ES-I3 (cell line): ENCODE measurements at regions not wholly inside any gene's neighbourhood (a gene's known extent, or its start where the extent isn't known, plus 50 kb on each side); places are given as distances from the start of the nearest gene placed in this dataset.

Experiments used
- H3K36me3 ChIP-seq: 2 replicates; pipeline ENCODE4 v1.6.1; 2013; ENCODE audit warnings: mild to moderate bottlenecking, low read length, control low read depth, moderate library complexity; ENCODE audit not compliant: insufficient read depth
- H3K4me1 ChIP-seq: 2 replicates; pipeline ENCODE4 v1.6.1; 2013; ENCODE audit warnings: mild to moderate bottlenecking, control low read depth, low read length; ENCODE audit not compliant: insufficient read depth
- H3K9ac ChIP-seq: 2 replicates; pipeline ENCODE4 v1.6.1; 2013; ENCODE audit warnings: low read depth, mild to moderate bottlenecking, low read length, moderate library complexity
- H3K9me3 ChIP-seq: 2 replicates; pipeline ENCODE4 v1.6.1; 2013; ENCODE audit warnings: mild to moderate bottlenecking, low read length, moderate library complexity; ENCODE audit not compliant: control insufficient read depth, insufficient read depth

- Histone ChIP-seq H3K4me1 (no peaks in the 10 kb centered on the region), H3K9me3 (no peaks in the 10 kb centered on the region), H3K36me3 (no peaks in the 10 kb centered on the region), H3K9ac (no peak overlapping the region)
Measured at GRCh38 chr13:72427757-72428528, 299.5 kb downstream of the MZT1 start.

- Histone ChIP-seq H3K9me3 (no peaks in the 10 kb centered on the region), H3K9ac (no peak overlapping the region), H3K4me1 (no peaks in the 10 kb centered on the region), H3K36me3 (no peaks in the 10 kb centered on the region)
Measured at GRCh38 chr13:72424059-72424458, 303.4 kb downstream of the MZT1 start.

GRCh38 chr13:72415817-72416216 lies 311.6 kb downstream of the MZT1 start:
- Histone ChIP-seq H3K36me3 (no peaks in the 10 kb centered on the region), H3K9me3 (no peaks in the 10 kb centered on the region), H3K9ac (no peak overlapping the region), H3K4me1 (0 out of 2 replicates have a peak, but pooled peaks cover 5% of the 10 kb centered on the region)

GRCh38 chr13:72412481-72412880 lies 314.9 kb downstream of the MZT1 start:
- H3K9me3 ChIP-seq: no peaks in the 10 kb centered on the region
- no peaks in the 10 kb centered on the region for H3K36me3 ChIP-seq
- 0 out of 2 replicates have a peak, but pooled peaks cover 6% of the 10 kb centered on the region for H3K4me1 ChIP-seq
- H3K9ac ChIP-seq: no peak overlapping the region

- Histone ChIP-seq H3K9ac (no peak overlapping the region), H3K36me3 (no peaks in the 10 kb centered on the region), H3K4me1 (no peaks in the 10 kb centered on the region), H3K9me3 (no peaks in the 10 kb centered on the region)
Measured at GRCh38 chr13:72405441-72405840, 322.0 kb downstream of the MZT1 start.

- Histone ChIP-seq H3K9me3 (no peaks in the 10 kb centered on the region), H3K9ac (no peak overlapping the region), H3K36me3 (no peaks in the 10 kb centered on the region), H3K4me1 (no peaks in the 10 kb centered on the region)
Measured at GRCh38 chr13:72403396-72404010, 323.9 kb downstream of the MZT1 start.

- no peaks in the 10 kb centered on the region for H3K36me3 ChIP-seq
- no peak overlapping the region for H3K9ac ChIP-seq
- no peaks in the 10 kb centered on the region for H3K9me3 ChIP-seq
- H3K4me1 ChIP-seq: no peaks in the 10 kb centered on the region
Measured at GRCh38 chr13:72400856-72401255, 326.6 kb downstream of the MZT1 start.

GRCh38 chr13:72399351-72399750 lies 328.1 kb downstream of the MZT1 start:
- H3K4me1 ChIP-seq: no peaks in the 10 kb centered on the region
- H3K9ac ChIP-seq: no peak overlapping the region
- no peaks in the 10 kb centered on the region for H3K36me3 ChIP-seq
- H3K9me3 ChIP-seq: no peaks in the 10 kb centered on the region

GRCh38 chr13:72397265-72397664 lies 330.2 kb downstream of the MZT1 start:
- Histone ChIP-seq H3K36me3 (no peaks in the 10 kb centered on the region), H3K9me3 (no peaks in the 10 kb centered on the region), H3K9ac (no peak overlapping the region), H3K4me1 (no peaks in the 10 kb centered on the region)

GRCh38 chr13:72390909-72391308 lies 336.5 kb downstream of the MZT1 start:
- Histone ChIP-seq H3K9ac (no peak overlapping the region), H3K4me1 (no peaks in the 10 kb centered on the region), H3K36me3 (no peaks in the 10 kb centered on the region), H3K9me3 (no peaks in the 10 kb centered on the region)

GRCh38 chr13:72386138-72386684 lies 341.2 kb downstream of the MZT1 start:
- no peaks in the 10 kb centered on the region; the same call in 1 of the 2 replicates for H3K4me1 ChIP-seq
- H3K9ac ChIP-seq: no peak overlapping the region
- H3K9me3 ChIP-seq: no peaks in the 10 kb centered on the region
- H3K36me3 ChIP-seq: no peaks in the 10 kb centered on the region

GRCh38 chr13:72384879-72385278 lies 342.6 kb downstream of the MZT1 start:
- Histone ChIP-seq H3K4me1 (no peaks in the 10 kb centered on the region; the same call in 1 of the 2 replicates), H3K9me3 (no peaks in the 10 kb centered on the region), H3K36me3 (no peaks in the 10 kb centered on the region), H3K9ac (no peak overlapping the region)

- H3K4me1 ChIP-seq: no peaks in the 10 kb centered on the region; the same call in 1 of the 2 replicates
- H3K36me3 ChIP-seq: no peaks in the 10 kb centered on the region
- H3K9me3 ChIP-seq: no peaks in the 10 kb centered on the region
- H3K9ac ChIP-seq: no peak overlapping the region
Measured at GRCh38 chr13:72384186-72384823, 343.1 kb downstream of the MZT1 start.

- H3K4me1 ChIP-seq: no peaks in the 10 kb centered on the region; the same call in 1 of the 2 replicates
- H3K9ac ChIP-seq: no peak overlapping the region
- H3K36me3 ChIP-seq: no peaks in the 10 kb centered on the region
- H3K9me3 ChIP-seq: no peaks in the 10 kb centered on the region
Measured at GRCh38 chr13:72383646-72384045, 343.8 kb downstream of the MZT1 start.
